Activated T-cell treated with anti-CD3 and anti-CD28 coated beads for 24 hours (primary cell): ENCODE measurements at regions not wholly inside any gene's neighbourhood (a gene's known extent, or its start where the extent isn't known, plus 50 kb on each side); places are given as distances from the start of the nearest gene placed in this dataset.

ENCODE experiments used
- DNase-seq: peaks from one replicate; pipeline ENCODE4 v3.0.0-alpha.2; 2020; ENCODE audit warnings: low read depth

DNA sequence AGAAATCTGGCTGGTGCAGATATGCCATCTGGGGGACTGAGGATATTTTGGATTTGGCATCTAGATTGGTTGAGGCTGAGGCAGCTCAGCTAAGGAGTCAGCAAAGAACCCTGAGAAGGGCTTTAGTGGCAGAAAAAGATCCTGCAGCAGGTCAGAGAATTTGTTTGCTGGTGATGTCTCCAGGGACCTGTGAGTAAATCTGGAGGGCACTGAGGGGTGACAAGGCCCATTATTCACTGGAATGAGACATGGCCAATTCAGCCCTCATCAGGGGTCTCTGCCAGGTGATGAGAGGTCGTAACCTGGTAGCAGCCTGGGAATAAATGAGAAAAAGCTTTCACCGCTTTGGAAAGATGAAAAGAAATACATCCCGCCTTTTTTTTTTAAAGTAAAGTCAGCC is 118.3 kb upstream of the FBXL4 start:
- no peak for DNase-seq

DNA sequence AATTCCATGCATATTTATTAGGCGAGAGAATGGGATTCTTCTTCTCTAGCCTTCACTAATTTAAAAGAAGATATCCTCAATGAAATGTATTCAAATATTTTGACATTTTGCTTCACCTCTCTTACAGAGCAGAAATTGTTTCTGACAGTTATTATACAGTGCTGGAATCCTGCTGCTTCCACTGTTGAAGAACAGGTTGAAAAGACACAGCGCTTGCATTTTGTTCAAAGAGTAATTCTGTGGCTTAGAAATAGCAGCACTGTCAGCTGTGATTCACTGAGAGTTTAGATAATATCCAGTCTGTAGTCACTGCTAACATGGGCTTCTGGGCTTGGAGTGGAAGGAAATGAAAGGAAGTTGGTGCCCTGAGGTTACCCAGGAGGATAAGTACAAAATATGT is 117.1 kb upstream of the FBXL4 start:
- no peak for DNase-seq

DNA sequence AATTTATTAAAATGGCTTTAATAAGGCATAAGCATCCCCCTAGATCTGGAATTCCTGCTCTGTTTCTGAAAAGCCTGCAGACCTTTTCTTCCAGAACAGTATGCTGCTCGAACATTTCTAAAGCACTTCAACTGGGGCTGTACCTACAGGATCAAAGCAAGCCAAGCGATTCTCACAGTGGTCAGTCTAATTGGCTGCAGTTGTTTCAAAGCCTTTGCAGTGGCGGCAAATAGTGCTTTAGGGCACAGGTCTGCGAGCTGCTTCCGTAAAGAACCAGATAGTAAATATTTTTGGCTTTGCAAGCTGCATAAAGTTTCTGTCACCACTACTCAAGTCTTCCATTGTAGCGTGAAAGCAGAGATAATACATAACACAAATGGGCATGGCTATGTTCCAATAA is 88.9 kb upstream of the FBXL4 start:
- DNase-seq = no peak

- no peak for DNase-seq
These were observed 84.7 kb upstream of the FBXL4 start for GRCh38 chr6:99032396-99032795.

- DNase-seq = no peak
These were observed 84.2 kb upstream of the FBXL4 start for GRCh38 chr6:99031957-99032356.

GRCh38 chr6:99030915-99031314 is 83.2 kb upstream of the FBXL4 start:
- DNase-seq = no peak

DNA sequence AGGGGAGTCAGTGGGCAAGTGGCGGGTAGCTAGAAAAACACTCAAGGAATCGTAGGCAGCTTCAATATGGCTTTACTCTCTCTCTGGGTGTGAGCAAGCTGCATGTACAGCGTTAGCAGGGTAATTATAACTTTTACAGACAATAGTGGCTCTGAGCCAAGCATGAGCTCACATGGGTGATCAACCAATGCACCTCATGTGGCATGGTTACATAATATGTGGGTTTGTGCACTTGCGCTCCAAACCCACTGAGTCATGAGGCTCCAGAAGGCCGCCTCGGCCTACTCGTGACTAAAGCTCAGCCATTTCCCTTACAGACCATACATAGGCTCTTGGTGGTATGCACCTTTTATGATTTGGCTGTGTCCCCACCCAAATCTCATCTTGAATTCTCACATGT is 78.4 kb upstream of the FBXL4 start:
- DNase-seq = no peak

- no peak for DNase-seq
These were observed 76.3 kb upstream of the FBXL4 start for GRCh38 chr6:99024089-99024488.

DNA sequence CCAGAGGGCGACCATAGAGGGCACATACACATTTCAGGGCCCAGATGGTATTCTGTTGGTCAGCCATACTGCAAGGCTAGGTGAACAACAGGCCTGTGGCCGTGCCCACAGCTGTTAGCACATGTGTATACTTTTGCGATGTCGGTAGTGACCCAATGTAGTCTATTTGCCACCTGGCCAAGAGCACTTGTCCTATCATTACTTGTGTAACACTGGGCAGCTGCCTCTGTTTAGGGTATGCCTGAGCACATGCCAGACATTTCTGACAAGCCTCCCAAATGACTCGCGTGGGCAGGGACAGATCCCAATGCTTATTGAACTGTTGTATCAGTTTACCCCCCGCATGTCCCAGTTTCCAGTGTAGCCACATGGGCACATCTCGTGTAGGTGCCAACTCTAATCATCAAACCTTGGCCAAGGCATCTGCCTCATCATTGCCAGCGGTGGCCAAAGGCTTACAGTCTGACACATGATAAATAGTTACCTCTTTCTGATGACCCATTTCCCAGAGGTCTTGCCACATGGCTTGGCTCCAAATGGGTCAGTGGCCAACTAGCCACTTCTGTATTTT is 74.4 kb upstream of the FBXL4 start:
- no peak for DNase-seq

DNA sequence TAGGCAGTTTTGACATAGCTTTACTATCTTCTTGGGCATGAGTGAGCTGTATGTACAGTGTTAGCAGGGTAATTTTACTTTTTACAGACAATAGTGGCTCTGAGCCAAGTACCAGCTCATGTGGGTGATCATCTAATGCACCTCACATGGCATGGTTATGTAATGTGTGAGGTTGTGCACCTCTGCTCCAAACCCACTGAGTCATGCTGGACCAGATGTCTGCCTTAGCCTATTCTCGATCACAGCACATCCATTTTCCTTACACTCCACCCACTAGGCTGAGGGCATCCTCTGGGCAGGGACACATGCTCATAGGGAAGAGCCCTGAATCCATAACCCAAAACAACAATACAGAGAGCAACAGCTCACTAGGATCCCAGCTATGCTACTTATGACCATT is 71.6 kb upstream of the FBXL4 start:
- no peak for DNase-seq

GRCh38 chr6:99017150-99017549 is 69.4 kb upstream of the FBXL4 start:
- DNase-seq = no peak

GRCh38 chr6:99016355-99016754 is 68.6 kb upstream of the FBXL4 start:
- no peak for DNase-seq

DNA sequence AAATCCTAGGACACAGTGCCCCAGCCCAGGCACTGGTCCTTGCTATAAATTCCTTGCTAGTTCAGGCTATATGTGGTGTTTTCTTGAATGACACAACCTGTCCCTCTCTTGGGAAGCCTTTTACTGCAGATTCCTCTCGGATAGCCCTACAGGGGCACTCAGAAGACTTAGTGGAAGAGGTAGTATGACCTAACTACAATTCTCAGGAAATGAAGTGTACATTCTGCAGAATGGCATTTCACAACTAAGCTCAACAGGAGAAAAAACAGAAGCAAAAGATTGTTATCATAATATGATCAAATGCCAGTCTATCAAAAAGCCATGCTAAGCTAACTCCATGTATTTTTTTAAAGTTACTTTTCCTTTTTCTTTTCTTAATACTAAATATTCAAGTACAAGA is 66.3 kb upstream of the FBXL4 start:
- no peak for DNase-seq

GRCh38 chr6:99013661-99014060 is 65.9 kb upstream of the FBXL4 start:
- DNase-seq = no peak

DNA sequence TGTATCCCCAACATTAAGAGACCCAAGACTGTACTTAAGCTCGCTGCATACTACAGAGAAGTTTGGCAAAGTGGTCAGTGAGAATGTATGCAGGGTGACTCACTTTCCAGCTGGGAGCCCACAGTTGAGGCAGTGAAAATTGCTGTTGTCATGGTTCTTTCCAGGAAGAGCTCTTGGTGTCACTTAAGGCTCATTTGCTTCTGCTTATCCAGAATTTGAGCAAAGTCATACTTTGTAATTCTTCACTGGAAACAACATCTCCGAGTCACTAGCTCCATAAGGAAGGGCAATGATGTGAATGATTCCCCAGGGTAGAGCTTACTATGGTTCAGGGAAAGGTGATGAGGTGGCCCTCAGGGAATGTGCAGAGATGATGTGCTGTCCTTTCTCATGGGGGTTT is 65.4 kb upstream of the FBXL4 start:
- DNase-seq = no peak

DNA sequence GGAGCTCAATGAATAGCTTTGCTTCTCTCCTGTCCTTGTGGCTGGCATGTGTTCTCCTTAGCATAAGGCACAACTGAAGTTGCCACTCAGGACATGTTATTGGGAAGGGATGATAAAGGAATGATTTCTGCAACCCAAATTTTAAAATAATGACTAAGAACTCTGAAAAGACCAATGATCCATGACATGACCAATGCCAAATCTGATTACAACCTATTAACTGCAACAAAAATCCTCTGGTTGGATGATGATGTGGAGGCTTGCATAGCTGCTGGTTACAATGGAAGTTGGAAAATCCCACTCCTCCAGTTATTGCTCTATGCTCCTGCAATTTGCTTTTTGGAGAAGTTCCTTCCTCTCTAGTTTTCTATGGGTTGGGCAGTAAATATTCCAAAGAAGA is 63.4 kb upstream of the FBXL4 start:
- DNase-seq = no peak

DNA sequence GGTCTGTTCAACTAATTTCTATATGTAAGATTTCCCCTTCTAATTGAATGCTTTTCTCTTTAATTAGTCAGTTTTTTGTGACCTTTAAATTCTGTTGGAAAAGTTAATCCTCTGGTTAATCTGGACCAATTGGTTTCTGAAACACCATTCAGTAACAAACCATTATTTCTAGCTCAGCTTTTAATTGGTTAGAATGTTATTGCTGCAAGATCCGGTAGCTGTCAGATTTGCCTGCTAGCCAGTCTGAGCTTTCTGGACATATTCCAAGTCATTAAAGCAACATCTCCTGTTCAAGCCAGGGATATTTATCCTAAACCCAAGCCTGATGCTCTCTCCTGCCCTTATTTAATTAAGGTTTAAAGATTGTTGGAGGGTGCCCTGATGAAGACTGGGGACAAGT is 55.1 kb upstream of the FBXL4 start:
- no peak for DNase-seq

DNA sequence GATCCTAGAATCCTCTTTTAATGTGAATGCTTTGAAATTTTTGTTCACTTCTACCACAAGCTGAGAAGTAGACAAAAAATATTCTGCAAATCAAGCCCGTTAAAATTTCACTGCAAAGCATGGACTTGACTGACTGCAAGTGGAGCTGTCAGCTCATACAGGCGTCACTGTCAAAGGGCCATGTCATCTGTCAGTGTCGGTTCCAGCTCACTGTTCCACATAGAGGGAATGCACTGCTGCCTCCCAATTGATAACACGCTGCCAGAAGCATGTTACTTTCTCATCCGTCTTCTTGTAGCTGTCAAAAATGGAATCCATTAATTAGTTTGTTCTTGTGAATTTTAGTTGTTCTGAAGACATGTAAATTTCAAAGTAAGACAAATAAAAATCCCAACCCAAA is 50.4 kb upstream of the FBXL4 start:
- no peak for DNase-seq
